A549 (cell line): ENCODE measurements at regions not wholly inside any gene's neighbourhood (a gene's known extent, or its start where the extent isn't known, plus 50 kb on each side); places are given as distances from the start of the nearest gene placed in this dataset.

ENCODE experiments used
- BCL3 ChIP-seq: fragments of >200 bp; sonication (Bioruptor Twin); formaldehyde crosslinking; IDR thresholded peaks from 3 replicates; pipeline ENCODE4 v1.6.1; 2016
- CTCF ChIP-seq: fragments of >200 bp; sonication (Bioruptor Twin); formaldehyde crosslinking; IDR thresholded peaks from 3 replicates; pipeline ENCODE4 v1.5.1; 2016
- EP300 ChIP-seq, 2 experiments: fragments of >200 bp; sonication (Bioruptor Twin); formaldehyde crosslinking; IDR thresholded peaks; 2 replicates in 1 of 2; 3 replicates in 1 of 2; pipeline ENCODE4 v1.6.1; 2016 to 2017
- HDAC2 ChIP-seq: fragments of 200-600 bp; sonication (generic); IDR thresholded peaks from 2 replicates; pipeline ENCODE4 v1.6.1; 2016
- JUN ChIP-seq, 2 experiments: fragments of >200 bp; sonication (Bioruptor Twin); formaldehyde crosslinking; IDR thresholded peaks; 2 replicates in 1 of 2; 3 replicates in 1 of 2; pipeline ENCODE4 v1.6.1; 2016 to 2017
- MAX ChIP-seq: IDR thresholded peaks from 2 replicates; pipeline ENCODE4 v1.6.1; 2012
- MAZ ChIP-seq: fragments of 150-350 bp; IDR thresholded peaks from 2 replicates; pipeline ENCODE4 v1.6.1; 2014; ENCODE audit warnings: antibody characterized with exemption, low read depth, low read length, borderline replicate concordance
- MYC ChIP-seq: IDR thresholded peaks from 2 replicates; pipeline ENCODE4 v1.6.1; 2012; ENCODE audit warnings: mild to moderate bottlenecking, inconsistent platforms, low read length, improper control_type of control experiment, borderline replicate concordance
- POLR2A ChIP-seq: IDR thresholded peaks from 2 replicates; pipeline ENCODE4 v1.6.1; 2012; ENCODE audit warnings: mild to moderate bottlenecking, low read length
- RAD21 ChIP-seq, 2 experiments: fragments of >200 bp in 1 of 2; sonication (Bioruptor Twin) in 1 of 2; formaldehyde crosslinking in 1 of 2; IDR thresholded peaks in 1 of 2; conservative IDR thresholded peaks in 1 of 2; 2 replicates in 1 of 2; 3 replicates in 1 of 2; pipeline ENCODE4 v1.6.1; 2012 to 2018; ENCODE audit warnings: inconsistent platforms in 1 of 2
- RFX5 ChIP-seq: fragments of 450-650 bp; IDR thresholded peaks from 2 replicates; pipeline ENCODE4 v1.7.1; 2014; ENCODE audit warnings: antibody characterized with exemption, mild to moderate bottlenecking, moderate library complexity
- RNF2 ChIP-seq: fragments of 200-600 bp; sonication (generic); IDR thresholded peaks from 2 replicates; pipeline ENCODE4 v1.6.1; 2016; ENCODE audit warnings: low read depth, mild to moderate bottlenecking, antibody characterized with exemption, moderate library complexity, borderline replicate concordance
- TFCP2L1 ChIP-seq: fragments of 250-450 bp; sonication (Bioruptor Pico); IDR thresholded peaks from 2 replicates; pipeline ENCODE4 v1.5.0; 2021; ENCODE audit warnings: mild to moderate bottlenecking
- TF ChIP-seq, protein P1 (sequence below): fragments of 200-600 bp; sonication (generic); IDR thresholded peaks from 2 replicates; pipeline ENCODE4 v1.6.1; 2016; ENCODE audit warnings: antibody characterized with exemption, mild to moderate bottlenecking, moderate library complexity

DNA sequence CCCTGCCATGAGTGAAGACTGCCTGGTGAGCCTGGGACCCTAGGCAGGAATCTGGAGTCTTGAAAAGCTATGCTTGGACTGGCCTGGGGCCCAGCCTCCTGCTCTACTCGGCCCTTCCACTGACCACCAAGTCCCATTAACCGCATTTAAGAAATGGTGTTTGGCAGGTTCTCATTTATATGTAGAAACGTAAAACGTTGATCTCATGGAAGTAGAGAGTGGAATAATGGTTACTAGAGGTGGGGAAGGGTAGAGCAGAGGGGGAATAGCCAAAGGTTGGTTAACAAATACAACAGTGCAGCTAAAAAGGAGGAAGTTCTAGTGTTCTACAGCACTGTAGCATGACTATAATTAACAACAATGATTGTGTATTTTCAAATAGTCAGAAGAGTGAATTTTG, 72.9 kb upstream of the EED start:
- TF ChIP-seq CTCF (no peak), JUN (IDR thresholded peaks at IDR 0.05) (no peak), RFX5 (no peak), RAD21 (conservative IDR thresholded peaks at IDR 0.05 in 1 of 2, IDR thresholded peaks at IDR 0.05 in 1 of 2) (no peak), TFCP2L1 (CRISPR knock-in tag) (no peak), RNF2 (no peak), BCL3 (no peak), HDAC2 (no peak), MAX (no peak), EP300 (IDR thresholded peaks at IDR 0.05) (no peak), MAZ (no peak), POLR2A (no peak), MYC (no peak)
- TF ChIP-seq, protein P1, sequence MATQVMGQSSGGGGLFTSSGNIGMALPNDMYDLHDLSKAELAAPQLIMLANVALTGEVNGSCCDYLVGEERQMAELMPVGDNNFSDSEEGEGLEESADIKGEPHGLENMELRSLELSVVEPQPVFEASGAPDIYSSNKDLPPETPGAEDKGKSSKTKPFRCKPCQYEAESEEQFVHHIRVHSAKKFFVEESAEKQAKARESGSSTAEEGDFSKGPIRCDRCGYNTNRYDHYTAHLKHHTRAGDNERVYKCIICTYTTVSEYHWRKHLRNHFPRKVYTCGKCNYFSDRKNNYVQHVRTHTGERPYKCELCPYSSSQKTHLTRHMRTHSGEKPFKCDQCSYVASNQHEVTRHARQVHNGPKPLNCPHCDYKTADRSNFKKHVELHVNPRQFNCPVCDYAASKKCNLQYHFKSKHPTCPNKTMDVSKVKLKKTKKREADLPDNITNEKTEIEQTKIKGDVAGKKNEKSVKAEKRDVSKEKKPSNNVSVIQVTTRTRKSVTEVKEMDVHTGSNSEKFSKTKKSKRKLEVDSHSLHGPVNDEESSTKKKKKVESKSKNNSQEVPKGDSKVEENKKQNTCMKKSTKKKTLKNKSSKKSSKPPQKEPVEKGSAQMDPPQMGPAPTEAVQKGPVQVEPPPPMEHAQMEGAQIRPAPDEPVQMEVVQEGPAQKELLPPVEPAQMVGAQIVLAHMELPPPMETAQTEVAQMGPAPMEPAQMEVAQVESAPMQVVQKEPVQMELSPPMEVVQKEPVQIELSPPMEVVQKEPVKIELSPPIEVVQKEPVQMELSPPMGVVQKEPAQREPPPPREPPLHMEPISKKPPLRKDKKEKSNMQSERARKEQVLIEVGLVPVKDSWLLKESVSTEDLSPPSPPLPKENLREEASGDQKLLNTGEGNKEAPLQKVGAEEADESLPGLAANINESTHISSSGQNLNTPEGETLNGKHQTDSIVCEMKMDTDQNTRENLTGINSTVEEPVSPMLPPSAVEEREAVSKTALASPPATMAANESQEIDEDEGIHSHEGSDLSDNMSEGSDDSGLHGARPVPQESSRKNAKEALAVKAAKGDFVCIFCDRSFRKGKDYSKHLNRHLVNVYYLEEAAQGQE = no peak
